SU-DHL-6 (cell line): ENCODE measurements at regions not wholly inside any gene's neighbourhood (a gene's known extent, or its start where the extent isn't known, plus 50 kb on each side); places are given as distances from the start of the nearest gene placed in this dataset.

Experiments used
- H2AFZ ChIP-seq: fragments of 200-600 bp; sonication (generic); 2 replicates; pipeline ENCODE4 v1.6.1; 2014; ENCODE audit warnings: low read depth, mild to moderate bottlenecking, moderate library complexity, mixed read lengths, antibody characterized with exemption, low read length; ENCODE audit not compliant: severe bottlenecking
- H3F3A ChIP-seq: fragments of 200-600 bp; shearing (Covaris generic); 2 replicates; pipeline ENCODE4 v1.6.0; 2016; ENCODE audit warnings: antibody characterized with exemption, mild to moderate bottlenecking; ENCODE audit not compliant: insufficient read depth
- H3K27ac ChIP-seq: fragments of 200-600 bp; sonication (generic); 2 replicates; pipeline ENCODE4 v1.5.1; 2016; ENCODE audit warnings: low read depth, mild to moderate bottlenecking, low read length, moderate library complexity, mixed read lengths
- H3K27me3 ChIP-seq: fragments of 200-600 bp; sonication (generic), shearing (Covaris generic); 2 replicates; pipeline ENCODE4 v1.6.0; 2014; ENCODE audit warnings: mild to moderate bottlenecking, low read length
- H3K36me3 ChIP-seq: fragments of 200-600 bp; sonication (generic); 2 replicates; pipeline ENCODE4 v1.6.1; 2014; ENCODE audit warnings: mild to moderate bottlenecking, low read length, mixed read lengths
- H3K4me2 ChIP-seq: fragments of 300-600, 200-600 bp; shearing (Covaris generic), sonication (generic); 2 replicates; pipeline ENCODE4 v1.6.0; 2014; ENCODE audit warnings: low read length, low read depth, mild to moderate bottlenecking; ENCODE audit not compliant: poor library complexity, severe bottlenecking
- H3K4me3 ChIP-seq: fragments of 200-600 bp; sonication (generic); 2 replicates; pipeline ENCODE4 v1.5.1; 2014; ENCODE audit warnings: antibody characterized with exemption, low read length, mild to moderate bottlenecking, mixed read lengths; ENCODE audit not compliant: insufficient read depth, poor library complexity, severe bottlenecking
- H3K79me2 ChIP-seq: fragments of 200-600 bp; sonication (generic); 2 replicates; pipeline ENCODE4 v1.6.1; 2014; ENCODE audit warnings: mild to moderate bottlenecking, low read length, moderate library complexity; ENCODE audit not compliant: insufficient read depth
- H3K9ac ChIP-seq: fragments of 200-600 bp; sonication (generic); 2 replicates; pipeline ENCODE4 v1.7.0; 2014; ENCODE audit warnings: mild to moderate bottlenecking, low read length
- H3K9me2 ChIP-seq: fragments of 200-600 bp; sonication (generic); replicated peaks from 2 replicates; pipeline ENCODE4 v1.6.1; 2014; ENCODE audit warnings: low read length; ENCODE audit not compliant: insufficient read depth
- H3K9me3 ChIP-seq: fragments of 200-600 bp; sonication (generic); 2 replicates; pipeline ENCODE4 v1.6.1; 2014; ENCODE audit warnings: low read length, mixed read lengths; ENCODE audit not compliant: insufficient read depth
- H4K20me1 ChIP-seq: fragments of 200-600 bp; sonication (generic); 2 replicates; pipeline ENCODE4 v1.6.1; 2014; ENCODE audit warnings: low read depth, mild to moderate bottlenecking, antibody characterized with exemption, low read length, moderate library complexity, mixed read lengths
- CTCF ChIP-seq: fragments of 200-600 bp; sonication (generic); IDR thresholded peaks from one replicate; pipeline ENCODE4 v1.5.1; 2017; ENCODE audit warnings: antibody characterized with exemption, mild to moderate bottlenecking, low read length, moderate library complexity; ENCODE audit not compliant: insufficient read depth, poor library complexity, severe bottlenecking
- EZH2phosphoT487 ChIP-seq: fragments of 200-600 bp; sonication (generic), shearing (Covaris generic); conservative IDR thresholded peaks from 2 replicates; pipeline ENCODE4 v1.6.1; 2018; ENCODE audit warnings: mild to moderate bottlenecking, antibody characterized with exemption, low read length, moderate library complexity, mixed read lengths

- Histone ChIP-seq H3K9me3 (no peaks in the 10 kb centered on the region), H3K9me2 (no peaks in the 10 kb centered on the region), H3K4me2 (no peak overlapping the region), H3K36me3 (no peaks in the 10 kb centered on the region), H3K79me2 (no peaks in the 10 kb centered on the region), H3F3A (no peaks in the 10 kb centered on the region), H3K4me3 (no peak overlapping the region), H3K27ac (no peak overlapping the region), H3K27me3 (no peaks in the 10 kb centered on the region), H2AFZ (no peak overlapping the region), H3K9ac (no peak overlapping the region), H4K20me1 (no peaks in the 10 kb centered on the region)
- TF ChIP-seq EZH2phosphoT487 (no peak), CTCF (no peak)
Measured at GRCh38 chr2:225184948-225185347, 142.7 kb upstream of the DOCK10 start.

DNA sequence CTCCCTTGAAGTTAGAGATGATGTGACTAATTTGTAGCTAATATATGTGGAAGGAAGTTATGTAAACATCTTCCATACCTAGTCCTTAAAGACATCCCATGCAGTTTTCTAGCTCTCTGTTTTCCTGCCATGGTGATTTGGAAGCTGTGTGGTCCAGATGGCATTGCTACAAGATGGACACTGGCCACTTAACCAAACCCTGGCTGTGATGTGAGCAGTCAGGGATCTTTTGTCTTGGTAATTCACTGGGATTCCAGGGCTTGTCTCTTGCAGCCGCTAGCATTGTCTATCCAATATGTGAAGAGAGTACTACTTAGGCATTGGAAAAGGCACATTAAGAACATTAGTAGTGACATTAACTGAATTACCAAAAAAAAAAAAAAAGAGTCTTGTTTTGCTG is 139.9 kb upstream of the DOCK10 start:
- no peak overlapping the region for H3K4me2 ChIP-seq
- H3K79me2 ChIP-seq: no peaks in the 10 kb centered on the region
- H4K20me1 ChIP-seq: no peaks in the 10 kb centered on the region
- no peaks in the 10 kb centered on the region for H3K36me3 ChIP-seq
- no peak overlapping the region for H2AFZ ChIP-seq
- H3F3A ChIP-seq: no peaks in the 10 kb centered on the region
- no peak overlapping the region for H3K27ac ChIP-seq
- no peaks in the 10 kb centered on the region for H3K9me3 ChIP-seq
- H3K27me3 ChIP-seq: no peaks in the 10 kb centered on the region
- H3K9me2 ChIP-seq: no peaks in the 10 kb centered on the region
- TF ChIP-seq EZH2phosphoT487: no peak
- no peak for TF ChIP-seq CTCF
- H3K4me3 ChIP-seq: no peak overlapping the region
- H3K9ac ChIP-seq: no peak overlapping the region

- no peaks in the 10 kb centered on the region for H3K36me3 ChIP-seq
- no peak overlapping the region for H3K9ac ChIP-seq
- no peaks in the 10 kb centered on the region for H3K27me3 ChIP-seq
- no peaks in the 10 kb centered on the region for H4K20me1 ChIP-seq
- TF ChIP-seq EZH2phosphoT487 (no peak), CTCF (no peak)
- H3K79me2 ChIP-seq: no peaks in the 10 kb centered on the region
- H3K9me3 ChIP-seq: no peaks in the 10 kb centered on the region
- no peak overlapping the region for H2AFZ ChIP-seq
- no peaks in the 10 kb centered on the region for H3K9me2 ChIP-seq
- no peak overlapping the region for H3K27ac ChIP-seq
- no peak overlapping the region for H3K4me3 ChIP-seq
- H3F3A ChIP-seq: no peaks in the 10 kb centered on the region
- H3K4me2 ChIP-seq: no peak overlapping the region
Measured at GRCh38 chr2:225177098-225177497, 134.8 kb upstream of the DOCK10 start.

GRCh38 chr2:225173909-225174308 is 131.6 kb upstream of the DOCK10 start:
- no peaks in the 10 kb centered on the region for H3K36me3 ChIP-seq
- H3K27ac ChIP-seq: no peak overlapping the region
- H3F3A ChIP-seq: no peaks in the 10 kb centered on the region
- no peaks in the 10 kb centered on the region for H3K9me2 ChIP-seq
- no peaks in the 10 kb centered on the region for H3K27me3 ChIP-seq
- H4K20me1 ChIP-seq: no peaks in the 10 kb centered on the region
- no peaks in the 10 kb centered on the region for H3K9me3 ChIP-seq
- H3K4me3 ChIP-seq: no peak overlapping the region
- H3K9ac ChIP-seq: no peak overlapping the region
- no peak overlapping the region for H3K4me2 ChIP-seq
- TF ChIP-seq CTCF (no peak), EZH2phosphoT487 (no peak)
- H2AFZ ChIP-seq: no peak overlapping the region
- no peaks in the 10 kb centered on the region for H3K79me2 ChIP-seq
